ENCODE measurements at regions not wholly inside any gene's neighbourhood (a gene's known extent, or its start where the extent isn't known, plus 50 kb on each side); places are given as distances from the start of the nearest gene placed in this dataset.

DNA sequence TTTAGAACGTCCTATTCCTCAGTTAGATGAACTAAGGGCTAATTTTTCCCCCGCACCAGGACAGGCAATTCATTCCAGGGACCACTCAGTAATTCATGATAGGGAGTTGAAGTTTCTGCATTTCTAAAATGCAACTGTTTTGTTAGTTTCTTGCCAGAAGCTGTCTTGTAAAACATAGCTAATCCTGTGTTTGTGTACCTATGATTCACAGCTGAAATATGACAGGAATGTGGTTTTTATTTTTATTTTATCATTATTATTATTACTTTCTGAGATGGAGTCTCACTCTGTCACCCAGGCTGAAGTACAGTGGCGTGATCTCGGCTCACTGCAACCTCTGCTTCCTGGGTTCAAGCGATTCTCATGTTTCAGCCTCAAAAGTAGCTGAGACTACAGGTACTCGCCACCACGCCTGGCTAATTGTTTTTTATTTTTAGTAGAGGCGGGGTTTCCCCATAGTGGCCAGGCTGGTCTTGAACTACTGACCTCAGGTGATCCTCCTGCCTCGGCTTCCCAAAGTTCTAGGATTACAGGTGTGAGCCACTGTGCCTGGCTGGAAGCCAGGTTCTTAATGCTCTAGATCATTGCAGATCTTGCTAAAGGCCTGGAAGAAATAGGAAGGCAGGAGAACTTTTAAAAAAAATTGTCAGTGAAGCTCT lies 154.8 kb upstream of the FHL2 start:
- no peaks in the 10 kb centered on the region for H3K4me1 ChIP-seq (ENCODE audit: insufficient read depth, low read length)
- H3K4me3 ChIP-seq (ENCODE audit: low read depth in 1 of 2, low read length in 2 of 2): no peak overlapping the region
- TF ChIP-seq EZH2 (IDR thresholded peaks at IDR 0.05; ENCODE audit: borderline replicate concordance, low read depth, low read length, severe bottlenecking): no peak
- TF ChIP-seq, protein P1, sequence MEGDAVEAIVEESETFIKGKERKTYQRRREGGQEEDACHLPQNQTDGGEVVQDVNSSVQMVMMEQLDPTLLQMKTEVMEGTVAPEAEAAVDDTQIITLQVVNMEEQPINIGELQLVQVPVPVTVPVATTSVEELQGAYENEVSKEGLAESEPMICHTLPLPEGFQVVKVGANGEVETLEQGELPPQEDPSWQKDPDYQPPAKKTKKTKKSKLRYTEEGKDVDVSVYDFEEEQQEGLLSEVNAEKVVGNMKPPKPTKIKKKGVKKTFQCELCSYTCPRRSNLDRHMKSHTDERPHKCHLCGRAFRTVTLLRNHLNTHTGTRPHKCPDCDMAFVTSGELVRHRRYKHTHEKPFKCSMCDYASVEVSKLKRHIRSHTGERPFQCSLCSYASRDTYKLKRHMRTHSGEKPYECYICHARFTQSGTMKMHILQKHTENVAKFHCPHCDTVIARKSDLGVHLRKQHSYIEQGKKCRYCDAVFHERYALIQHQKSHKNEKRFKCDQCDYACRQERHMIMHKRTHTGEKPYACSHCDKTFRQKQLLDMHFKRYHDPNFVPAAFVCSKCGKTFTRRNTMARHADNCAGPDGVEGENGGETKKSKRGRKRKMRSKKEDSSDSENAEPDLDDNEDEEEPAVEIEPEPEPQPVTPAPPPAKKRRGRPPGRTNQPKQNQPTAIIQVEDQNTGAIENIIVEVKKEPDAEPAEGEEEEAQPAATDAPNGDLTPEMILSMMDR (IDR thresholded peaks at IDR 0.05; ENCODE audit: borderline replicate concordance, extremely low read depth, low read length, poor library complexity, severe bottlenecking): no peak
- no peak overlapping the region for H3K4me2 ChIP-seq (ENCODE audit: insufficient read depth, low read length)
- no peak overlapping the region for H3K9ac ChIP-seq (ENCODE audit: low read depth, low read length)
- H3K27me3 ChIP-seq (ENCODE audit: insufficient read depth, low read length, poor library complexity): no peaks in the 10 kb centered on the region
- ATAC-seq (ENCODE audit: insufficient read depth, low read depth): no peak
- H3K9me3 ChIP-seq (ENCODE audit: insufficient read depth, low read length, severe bottlenecking): no peaks in the 10 kb centered on the region
- H3K36me3 ChIP-seq (ENCODE audit: insufficient read depth, low read length): no peaks in the 10 kb centered on the region
- DNase-seq: no peak
- H4K20me1 ChIP-seq (ENCODE audit: insufficient read depth, low read length): no peaks in the 10 kb centered on the region
- no peak overlapping the region for H2AFZ ChIP-seq (ENCODE audit: low read depth, low read length)
- no peaks in the 10 kb centered on the region for H3K79me2 ChIP-seq (ENCODE audit: insufficient read depth, low read length)
- no peak overlapping the region for H3K27ac ChIP-seq (ENCODE audit: low read length)

DNA sequence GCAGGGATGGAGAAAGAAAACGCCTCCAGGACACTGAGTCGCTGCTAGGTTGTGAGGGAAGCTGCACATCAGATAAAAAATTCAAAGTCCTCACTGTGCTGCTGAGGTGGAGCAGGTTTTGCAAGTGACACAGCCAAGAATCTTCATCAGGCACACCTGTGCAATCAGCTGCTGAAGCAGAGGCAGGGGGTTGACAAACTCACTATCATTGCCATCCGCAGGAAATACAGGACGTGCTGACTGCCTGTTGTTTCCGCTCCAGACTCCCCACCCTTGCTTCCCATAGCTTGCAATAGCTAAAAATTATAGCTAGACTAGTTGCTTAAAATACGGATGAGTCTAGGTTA lies 147.8 kb upstream of the FHL2 start:
- peak; percentile 71; the same call in 2 of the 3 replicates for ATAC-seq (ENCODE audit: insufficient read depth, low read depth)
- Histone ChIP-seq H3K27ac (ENCODE audit: low read length) (no peak overlapping the region), H3K4me2 (ENCODE audit: insufficient read depth, low read length) (no peak overlapping the region), H3K9ac (ENCODE audit: low read depth, low read length) (no peak overlapping the region), H3K79me2 (ENCODE audit: insufficient read depth, low read length) (no peaks in the 10 kb centered on the region), H3K9me3 (ENCODE audit: insufficient read depth, low read length, severe bottlenecking) (no peaks in the 10 kb centered on the region), H3K4me3 (ENCODE audit: low read depth in 1 of 2, low read length in 2 of 2) (no peak overlapping the region), H3K4me1 (ENCODE audit: insufficient read depth, low read length) (no peaks in the 10 kb centered on the region), H2AFZ (ENCODE audit: low read depth, low read length) (no peak overlapping the region), H3K27me3 (ENCODE audit: insufficient read depth, low read length, poor library complexity) (no peaks in the 10 kb centered on the region), H3K36me3 (ENCODE audit: insufficient read depth, low read length) (no peaks in the 10 kb centered on the region), H4K20me1 (ENCODE audit: insufficient read depth, low read length) (no peaks in the 10 kb centered on the region)
- no peak for TF ChIP-seq EZH2 (IDR thresholded peaks at IDR 0.05; ENCODE audit: borderline replicate concordance, low read depth, low read length, severe bottlenecking)
- TF ChIP-seq, protein P1 (IDR thresholded peaks at IDR 0.05; ENCODE audit: borderline replicate concordance, extremely low read depth, low read length, poor library complexity, severe bottlenecking): no peak
- DNase-seq: peak; percentile 32

DNA sequence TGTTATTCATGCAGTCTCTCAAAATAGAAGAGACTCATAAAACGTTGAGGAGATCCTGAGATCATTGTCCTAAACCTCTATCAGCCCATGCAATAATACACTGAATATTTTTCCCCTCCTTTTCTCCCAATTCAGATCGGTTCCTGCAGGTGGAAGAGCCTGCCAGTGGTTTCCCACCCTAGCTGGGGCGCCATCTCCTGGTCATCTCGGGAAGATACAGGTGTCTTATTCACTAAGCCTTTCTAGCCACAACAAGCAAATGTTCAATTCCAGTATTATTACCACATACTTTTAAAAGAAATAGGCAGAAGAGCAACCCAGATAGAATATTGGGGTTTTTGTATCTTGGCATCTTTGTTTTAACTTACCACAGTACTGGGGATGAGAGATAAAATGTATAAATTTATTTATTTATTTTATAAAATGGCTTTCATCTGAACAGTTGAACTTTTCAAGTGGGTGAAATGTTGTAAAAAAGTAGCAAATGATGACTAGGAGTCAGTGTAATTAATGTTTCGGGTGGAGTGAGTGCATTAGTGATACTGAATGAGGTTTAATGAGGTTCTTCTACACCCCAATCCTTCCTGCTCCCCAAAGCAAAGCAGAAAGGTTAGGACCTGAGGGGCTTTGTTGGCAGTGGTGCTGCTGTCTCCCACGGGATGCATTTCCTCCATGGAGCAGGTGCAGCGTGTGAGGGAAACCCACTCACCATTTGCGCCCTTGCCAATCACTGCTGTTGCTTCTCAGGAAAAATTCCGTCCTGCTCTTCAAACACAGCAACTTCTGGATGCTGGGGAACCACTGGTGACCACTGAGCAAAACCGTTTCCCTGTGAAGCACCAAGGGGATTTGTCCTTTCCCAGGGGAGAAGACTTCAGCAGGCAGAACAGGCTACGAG lies 147.1 kb upstream of the FHL2 start:
- ATAC-seq (ENCODE audit: insufficient read depth, low read depth) (peak; percentile 84), DNase-seq (peak; percentile 66)
- Histone ChIP-seq H2AFZ (ENCODE audit: low read depth, low read length) (no peak overlapping the region), H3K79me2 (ENCODE audit: insufficient read depth, low read length) (no peaks in the 10 kb centered on the region), H3K27ac (ENCODE audit: low read length) (no peak overlapping the region), H3K9ac (ENCODE audit: low read depth, low read length) (no peak overlapping the region), H3K4me3 (ENCODE audit: low read depth in 1 of 2, low read length in 2 of 2) (no peak overlapping the region), H3K9me3 (ENCODE audit: insufficient read depth, low read length, severe bottlenecking) (no peaks in the 10 kb centered on the region), H3K27me3 (ENCODE audit: insufficient read depth, low read length, poor library complexity) (no peaks in the 10 kb centered on the region), H3K4me2 (ENCODE audit: insufficient read depth, low read length) (no peak overlapping the region), H4K20me1 (ENCODE audit: insufficient read depth, low read length) (no peaks in the 10 kb centered on the region), H3K36me3 (ENCODE audit: insufficient read depth, low read length) (no peaks in the 10 kb centered on the region), H3K4me1 (ENCODE audit: insufficient read depth, low read length) (no peaks in the 10 kb centered on the region)
- TF ChIP-seq EZH2 (IDR thresholded peaks at IDR 0.05; ENCODE audit: borderline replicate concordance, low read depth, low read length, severe bottlenecking): no peak
- TF ChIP-seq, protein P1 (IDR thresholded peaks at IDR 0.05; ENCODE audit: borderline replicate concordance, extremely low read depth, low read length, poor library complexity, severe bottlenecking): peak; percentile 84
